ENCODE measurements at regions not wholly inside any gene's neighbourhood (a gene's known extent, or its start where the extent isn't known, plus 50 kb on each side); places are given as distances from the start of the nearest gene placed in this dataset.
"Not testable (repeated sequence)": the region's sequence is repeated elsewhere in the genome, so short reads cannot be mapped to it uniquely, and the experiment has no call there.

DNA sequence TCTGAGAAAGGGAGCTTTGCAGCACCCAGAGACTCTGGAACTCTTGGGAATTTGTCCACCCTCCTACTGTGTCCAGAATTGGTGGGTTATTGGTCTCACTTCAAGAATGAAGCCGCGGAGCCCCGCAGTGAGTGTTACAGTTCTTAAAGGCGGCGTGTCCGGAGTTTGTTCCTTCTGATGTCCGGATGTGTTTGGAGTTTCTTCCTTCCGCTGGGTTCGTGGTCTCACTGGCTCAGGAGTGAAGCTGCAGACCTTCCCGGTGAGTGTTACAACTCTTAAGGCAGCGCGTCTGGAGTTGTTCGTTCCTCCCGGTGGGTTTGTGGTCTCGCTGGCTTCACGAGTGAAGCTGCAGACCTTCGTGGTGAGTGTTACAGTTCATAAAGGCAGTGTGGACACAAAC lies 824.7 kb downstream of the LRRTM4 start:
- DNase-seq, result not testable (repeated sequence)

DNA sequence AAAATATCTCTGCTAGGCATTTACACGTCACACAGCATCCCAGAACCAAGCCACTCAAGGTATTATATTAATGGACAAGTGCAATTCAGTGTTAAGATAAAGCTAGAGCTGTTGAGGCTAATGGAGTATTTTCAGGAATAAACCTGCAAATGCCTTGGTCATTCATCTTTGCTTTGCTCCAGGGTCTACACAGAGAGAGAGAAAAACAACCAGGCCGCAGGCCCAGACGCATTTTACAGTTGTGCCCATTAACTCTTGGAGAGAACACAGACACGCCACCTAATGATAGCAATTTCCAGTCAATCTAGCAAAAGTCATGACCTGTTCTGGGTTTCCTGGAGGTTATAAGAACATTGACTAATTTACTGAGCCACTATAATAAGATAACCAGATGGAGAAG lies 829.3 kb downstream of the LRRTM4 start:
- DNase-seq, result no peak

DNA sequence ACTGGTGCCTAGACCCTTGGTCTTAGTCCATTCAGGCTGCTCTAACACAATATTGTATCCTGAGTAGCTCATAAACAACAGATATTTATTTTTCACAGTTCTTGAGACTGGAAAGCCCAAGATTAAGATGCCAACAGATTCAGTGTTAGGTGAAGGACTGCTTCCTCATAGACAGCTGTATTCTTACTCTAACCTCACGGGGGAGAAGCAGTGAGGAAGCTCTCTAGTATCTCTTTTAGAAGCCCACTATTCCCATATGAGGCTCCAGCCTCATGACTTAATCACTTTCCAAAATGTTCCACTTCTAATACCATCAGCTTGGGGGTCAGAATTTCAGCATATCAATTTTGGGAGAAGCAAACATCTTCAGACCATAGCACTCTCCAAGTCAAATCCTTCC lies 833.4 kb downstream of the LRRTM4 start:
- DNase-seq, result no peak

DNA sequence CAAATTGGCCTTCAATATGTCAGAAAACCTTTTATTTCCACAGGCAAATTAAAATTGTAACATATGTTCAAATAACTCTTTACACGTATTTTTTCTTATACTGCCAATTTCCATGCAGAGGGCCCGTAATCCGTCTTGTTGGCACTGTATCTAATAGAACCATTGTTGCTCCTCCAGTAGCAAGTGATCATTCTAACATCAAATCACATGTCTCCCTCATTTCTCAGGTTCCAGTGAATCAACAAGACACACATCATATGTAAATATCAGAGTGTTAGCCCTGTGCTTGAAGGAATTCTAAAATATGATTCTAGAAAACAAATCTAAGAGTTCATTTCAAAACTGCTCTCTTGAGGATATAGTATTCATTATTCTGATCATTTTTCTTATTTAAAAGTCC lies 834.3 kb downstream of the LRRTM4 start:
- DNase-seq, result no peak

DNA sequence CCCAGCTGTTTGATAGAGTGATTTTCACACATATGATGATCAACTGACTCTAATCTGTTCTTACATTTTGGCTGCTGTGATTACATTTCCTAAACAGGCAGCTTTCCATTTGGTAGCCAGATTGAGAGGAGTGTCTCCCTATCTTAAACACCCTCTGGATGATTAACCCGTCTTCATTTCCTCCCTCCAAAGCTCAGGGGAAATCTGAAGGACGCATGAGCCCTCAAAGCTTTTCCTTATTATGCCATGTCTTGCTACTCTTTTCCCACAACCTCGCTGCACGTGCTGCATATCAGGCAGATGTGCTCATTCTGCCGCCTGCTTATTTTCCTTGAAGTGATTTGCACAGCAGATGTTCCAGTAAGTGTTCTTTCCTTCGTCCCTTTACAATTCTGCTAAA lies 837.4 kb downstream of the LRRTM4 start:
- no peak for DNase-seq

DNA sequence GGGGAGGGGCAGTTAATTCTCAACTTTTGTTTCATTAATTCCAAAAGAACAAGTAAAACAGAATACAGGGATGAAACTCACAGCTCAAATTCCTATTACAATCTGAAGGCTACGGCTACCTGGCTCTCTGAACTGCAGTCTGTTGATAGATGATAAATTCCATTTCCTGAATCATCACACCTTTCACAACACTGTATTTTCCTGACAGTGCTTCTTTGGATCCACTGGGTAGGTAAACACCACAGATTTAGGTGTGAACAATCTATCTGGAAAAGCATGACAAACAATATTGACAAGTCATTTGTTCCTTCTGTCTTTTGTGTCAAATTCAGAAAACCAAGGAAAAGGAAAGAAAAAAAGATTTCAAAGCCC lies 843.2 kb downstream of the LRRTM4 start:
- DNase-seq, result no peak

DNA sequence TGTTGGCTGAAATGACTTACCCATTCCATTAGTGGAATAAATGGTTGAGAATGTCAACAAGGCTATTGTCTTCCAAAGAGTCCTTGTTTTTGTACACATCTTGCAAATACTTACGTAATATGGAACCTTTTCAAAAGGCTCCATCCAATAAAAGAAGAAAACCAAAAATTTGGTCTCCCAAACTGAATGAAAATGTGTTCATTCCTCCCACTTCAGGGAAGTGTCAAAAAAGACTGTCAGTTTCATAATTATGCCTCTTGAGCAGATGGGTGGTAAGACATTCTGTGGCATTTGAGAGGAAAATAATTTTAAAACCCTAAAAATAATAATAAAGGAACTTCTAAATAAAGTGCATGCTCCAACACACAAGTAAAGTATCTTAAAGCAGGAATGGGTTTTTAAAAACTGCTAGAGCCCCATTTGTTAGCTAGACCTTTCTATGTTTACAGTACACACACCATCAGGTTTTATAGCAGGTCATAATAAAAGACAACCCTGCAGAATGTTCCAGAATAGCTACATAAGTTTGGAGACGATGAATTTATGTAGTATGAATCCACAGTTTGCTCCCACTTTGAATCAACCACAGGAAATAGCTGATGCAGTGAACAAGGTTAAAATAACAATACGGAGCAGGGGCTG lies 843.7 kb downstream of the LRRTM4 start:
- DNase-seq, result no peak

DNA sequence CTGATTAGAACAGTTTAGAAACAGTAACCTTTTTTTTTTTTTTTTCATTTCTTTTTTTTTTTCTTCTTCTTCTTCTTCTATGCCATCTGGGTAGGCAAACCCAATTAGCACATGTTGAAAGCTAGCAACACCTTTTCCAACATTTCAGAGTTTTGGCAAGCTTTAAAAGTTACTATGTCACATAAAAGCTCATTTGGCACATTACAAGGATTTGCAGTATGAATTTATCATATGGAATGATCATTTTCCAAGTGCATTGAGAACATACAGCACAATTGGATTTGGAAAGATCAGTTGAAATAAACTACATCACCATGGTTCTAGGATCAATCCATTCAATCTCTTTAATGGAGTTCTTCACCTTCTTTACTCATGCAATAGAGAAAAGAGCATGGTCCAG lies 847.0 kb downstream of the LRRTM4 start:
- DNase-seq, result no peak

DNA sequence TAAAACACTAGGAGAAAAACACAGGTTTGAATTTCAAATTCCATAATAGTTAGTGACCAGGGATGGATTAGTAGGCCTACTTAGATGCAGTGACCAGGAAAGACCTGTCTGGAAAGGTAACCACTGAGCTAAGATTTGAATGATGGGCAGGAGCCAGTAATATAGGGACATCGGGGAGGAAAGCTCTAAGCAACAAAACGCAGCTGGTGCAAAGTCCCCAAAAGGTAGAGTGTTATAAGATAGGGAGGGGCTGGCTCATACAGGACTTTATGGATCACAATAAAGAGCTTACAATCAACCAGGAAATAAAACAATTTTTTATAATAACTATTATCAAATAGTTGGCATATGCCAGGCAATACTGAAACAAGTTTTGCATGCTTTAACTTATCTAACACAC lies 849.4 kb downstream of the LRRTM4 start:
- DNase-seq, result no peak

DNA sequence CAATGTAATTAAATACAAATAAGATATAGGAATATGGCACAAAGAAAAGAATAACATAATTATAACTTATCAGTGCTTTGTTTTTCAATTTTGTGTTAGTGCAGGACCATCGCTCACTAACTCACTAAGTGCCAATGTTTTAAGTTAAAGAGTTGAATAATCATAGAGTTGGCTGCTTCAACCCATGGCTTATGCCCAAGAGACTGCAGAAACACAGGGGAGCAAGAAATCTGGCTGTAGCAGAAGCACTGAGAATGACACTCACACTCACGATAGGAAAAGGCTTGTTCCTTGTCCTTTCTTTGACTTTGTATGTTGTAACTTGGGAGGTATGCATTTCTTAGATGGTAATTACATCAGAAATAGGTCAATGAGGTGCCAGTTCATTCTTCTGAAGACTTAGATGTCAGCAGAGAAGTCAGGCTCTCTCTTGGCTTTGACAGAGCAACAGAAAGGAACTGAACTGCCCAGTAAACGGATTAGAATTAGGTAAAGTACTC lies 852.2 kb downstream of the LRRTM4 start:
- no peak for DNase-seq

DNA sequence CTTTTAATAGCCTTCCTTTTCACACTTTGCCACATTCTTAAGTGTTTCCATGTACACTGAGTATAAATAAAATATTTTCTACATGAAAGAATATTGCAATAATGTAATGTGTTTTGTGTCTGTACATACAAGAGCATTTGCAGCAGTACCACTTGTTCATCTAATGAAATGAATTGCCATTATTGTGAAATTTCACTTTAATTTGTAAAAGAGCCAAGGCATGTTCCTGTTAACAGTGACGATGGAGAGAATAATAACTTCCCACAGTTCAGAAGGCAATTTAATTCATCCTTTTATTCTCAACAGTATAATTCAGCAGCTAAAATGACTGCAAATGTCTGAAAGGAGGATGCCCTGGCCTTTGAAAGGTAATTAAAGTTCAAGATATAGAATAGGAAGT lies 853.9 kb downstream of the LRRTM4 start:
- no peak for DNase-seq

DNA sequence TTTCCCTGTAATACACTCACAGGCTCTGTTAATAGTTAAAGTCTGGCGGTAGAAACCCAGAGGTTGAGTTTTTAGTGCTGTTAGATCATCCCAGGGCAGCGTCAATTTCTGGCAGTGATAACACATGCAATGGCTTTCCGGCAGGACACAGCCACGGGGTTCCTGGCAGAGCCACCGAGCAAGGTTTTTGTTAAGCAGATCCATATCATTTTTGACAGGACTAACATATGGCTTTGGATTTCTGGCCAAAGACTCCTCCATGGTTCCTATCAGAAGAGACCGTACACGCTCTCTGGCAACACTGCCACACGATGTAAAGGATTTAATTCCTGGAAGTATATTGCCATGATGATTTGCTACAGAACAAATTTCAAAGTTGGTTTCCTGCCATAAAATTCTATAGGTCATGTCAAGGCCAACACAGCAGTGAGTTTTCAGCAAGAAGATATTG lies 854.3 kb downstream of the LRRTM4 start:
- DNase-seq, result no peak

DNA sequence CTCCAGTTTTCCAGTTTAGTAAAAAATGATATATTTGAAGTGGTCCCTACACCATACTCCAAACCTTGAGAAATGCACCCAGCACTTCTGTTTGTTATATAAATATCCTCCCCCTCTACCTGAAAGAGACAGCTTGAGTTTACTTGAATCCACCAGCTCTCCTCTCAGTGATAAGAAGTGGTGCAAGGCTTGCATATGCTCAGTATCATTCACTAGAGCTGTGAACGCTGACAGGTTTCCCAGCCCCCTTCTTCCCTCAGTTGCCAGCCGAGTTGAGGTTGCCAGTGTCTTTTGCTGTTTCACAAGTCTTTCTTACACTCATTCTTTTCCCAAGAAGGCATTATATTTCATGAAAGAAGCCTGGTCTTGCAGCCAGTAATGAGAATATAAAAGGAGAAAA lies 880.0 kb downstream of the LRRTM4 start:
- no peak for DNase-seq

DNA sequence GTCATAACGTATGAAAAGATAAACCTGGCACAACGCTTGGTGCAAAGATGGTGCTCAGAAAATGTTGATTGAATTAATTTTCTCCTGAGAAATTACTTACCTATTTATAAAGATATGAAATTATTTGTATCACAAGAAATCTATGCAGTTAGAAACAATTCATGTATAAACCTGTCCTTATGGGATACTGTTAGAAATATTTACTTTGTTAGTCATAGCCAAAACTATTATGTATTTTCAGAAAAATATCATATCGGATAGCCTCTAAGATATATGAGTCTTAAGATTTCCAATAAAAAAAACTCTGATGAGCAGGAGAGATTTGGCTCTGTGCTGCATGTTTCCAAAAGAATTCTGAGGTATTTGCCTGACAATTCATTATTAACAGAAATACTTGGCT lies 880.7 kb downstream of the LRRTM4 start:
- DNase-seq, result no peak

DNA sequence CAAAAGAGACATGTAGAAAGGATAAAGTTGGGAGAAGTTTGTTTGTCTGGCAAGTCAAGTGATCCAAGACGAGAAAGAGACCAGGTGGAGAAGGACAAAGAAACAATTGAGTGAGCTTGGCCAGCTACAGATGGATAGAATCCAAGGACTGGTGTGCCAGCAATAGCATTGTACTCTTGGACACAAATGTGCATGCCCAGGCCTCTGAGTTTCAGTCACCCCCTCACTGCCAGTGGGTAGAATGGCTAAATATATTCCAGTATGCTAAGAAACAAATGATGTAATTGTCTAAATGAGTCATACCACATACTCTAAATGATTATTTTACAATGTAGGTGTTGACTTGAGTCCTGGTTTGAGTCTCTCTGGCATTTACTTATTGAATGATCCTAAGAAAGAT lies 881.3 kb downstream of the LRRTM4 start:
- no peak for DNase-seq

DNA sequence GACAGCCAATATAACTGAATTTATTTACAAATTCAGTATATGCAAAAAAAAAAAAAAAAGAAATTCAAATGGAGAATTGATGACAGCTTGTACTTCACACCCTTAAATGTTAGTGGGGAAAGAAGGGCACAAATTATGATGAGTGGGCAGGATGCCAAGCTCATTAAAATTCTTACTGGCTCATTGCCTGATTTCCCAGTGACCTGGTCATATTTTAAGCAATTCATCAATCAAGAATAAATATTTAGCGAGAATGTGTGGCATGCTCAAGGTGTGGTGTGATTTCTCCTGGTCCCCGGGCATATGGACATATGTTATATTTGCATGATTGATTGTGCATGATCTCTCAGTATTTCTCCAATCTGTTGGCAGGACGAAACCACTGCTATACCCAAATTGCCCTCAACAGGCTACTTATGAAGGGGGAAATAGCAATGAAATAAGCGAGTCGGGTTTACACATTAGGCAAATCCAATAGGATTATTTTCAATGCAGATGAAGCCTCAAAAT lies 883.0 kb downstream of the LRRTM4 start:
- DNase-seq, result no peak

DNA sequence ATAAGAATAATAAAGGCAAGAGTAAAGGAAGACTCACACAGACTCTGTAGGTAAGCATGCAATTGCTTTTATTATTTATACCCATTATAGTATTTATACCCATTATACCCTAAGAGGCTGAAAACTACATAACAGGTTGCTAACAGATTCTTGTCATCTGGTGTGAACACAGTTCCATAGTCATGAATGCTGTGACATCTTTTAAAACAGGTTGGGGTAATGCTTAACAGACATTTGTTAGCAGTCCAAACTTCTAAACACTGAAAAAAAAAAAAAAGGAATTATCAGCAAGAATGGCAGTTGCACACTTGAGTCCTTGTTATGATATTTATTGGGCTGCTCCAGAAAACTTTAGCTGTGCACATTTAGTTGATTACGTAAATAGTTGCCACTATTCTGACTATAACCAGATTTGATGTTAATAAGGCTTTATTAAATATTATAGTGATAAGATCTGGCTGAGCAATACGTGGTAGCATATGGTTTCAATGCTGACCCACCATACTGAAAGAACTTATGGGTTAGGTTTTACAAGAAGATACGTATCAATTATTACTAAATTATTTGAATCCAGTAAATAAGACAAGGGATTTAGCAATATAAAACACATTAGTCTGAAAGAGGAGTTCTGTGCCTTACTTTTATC lies 888.8 kb downstream of the LRRTM4 start:
- no peak for DNase-seq

DNA sequence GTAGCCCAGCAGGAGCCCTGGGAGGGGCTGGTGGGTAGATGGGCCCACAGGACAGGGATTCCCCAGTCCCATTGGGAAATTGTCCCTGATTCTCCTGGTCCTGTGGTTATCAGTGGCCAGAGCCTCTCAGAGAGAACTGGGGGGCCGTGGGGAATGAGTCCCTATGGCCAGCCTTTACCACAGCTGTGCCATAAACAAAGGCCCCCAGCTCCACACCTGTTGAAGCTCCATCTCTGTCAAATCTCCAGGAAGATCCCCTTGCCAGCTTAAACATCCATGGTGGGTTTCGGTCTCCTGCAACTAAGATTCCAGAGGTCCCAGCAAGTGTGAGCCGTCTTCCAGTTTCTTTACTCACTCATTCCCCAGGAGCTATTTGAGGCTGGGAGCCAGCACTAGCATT lies 897.1 kb downstream of the LRRTM4 start:
- no peak for DNase-seq

DNA sequence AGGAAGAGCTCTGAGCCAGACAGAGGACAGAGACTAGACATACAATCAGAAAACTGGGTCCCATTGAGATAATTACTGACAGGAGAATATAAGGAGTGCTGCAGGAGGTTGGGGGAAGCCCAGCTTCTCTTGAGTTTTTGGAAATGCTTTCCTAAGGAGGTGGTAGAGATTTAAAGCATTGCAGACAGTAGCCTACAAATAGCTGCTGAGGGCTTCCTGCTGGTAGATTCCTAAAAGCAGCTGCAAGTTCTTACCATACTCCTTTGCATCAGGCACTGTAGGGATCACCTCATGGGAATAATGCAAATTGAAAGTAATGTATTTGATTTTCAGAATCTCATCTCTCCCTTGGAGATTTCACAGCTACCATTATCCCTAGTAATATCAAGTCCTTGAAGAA lies 902.6 kb upstream of the GCFC2 start:
- DNase-seq, result no peak

DNA sequence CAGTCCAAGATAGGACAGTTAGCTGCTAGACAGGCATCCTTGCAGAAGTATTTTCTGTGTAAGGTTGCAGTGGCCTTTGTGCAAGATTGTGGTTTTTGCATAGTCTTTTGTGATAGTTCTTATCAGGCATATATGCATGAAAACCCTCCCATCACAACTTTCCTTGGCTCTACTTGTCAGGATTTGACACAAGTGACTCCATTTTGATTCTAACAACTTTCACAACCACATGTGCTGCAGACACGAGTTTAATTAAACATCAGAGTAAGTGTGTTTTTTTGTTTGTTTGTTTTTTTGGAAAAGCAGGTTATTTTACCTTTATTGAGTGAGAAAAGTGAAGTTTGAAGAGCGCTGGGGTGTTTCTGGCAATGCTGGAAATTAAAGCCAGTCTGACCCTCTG lies 902.0 kb upstream of the GCFC2 start:
- no peak for DNase-seq

DNA sequence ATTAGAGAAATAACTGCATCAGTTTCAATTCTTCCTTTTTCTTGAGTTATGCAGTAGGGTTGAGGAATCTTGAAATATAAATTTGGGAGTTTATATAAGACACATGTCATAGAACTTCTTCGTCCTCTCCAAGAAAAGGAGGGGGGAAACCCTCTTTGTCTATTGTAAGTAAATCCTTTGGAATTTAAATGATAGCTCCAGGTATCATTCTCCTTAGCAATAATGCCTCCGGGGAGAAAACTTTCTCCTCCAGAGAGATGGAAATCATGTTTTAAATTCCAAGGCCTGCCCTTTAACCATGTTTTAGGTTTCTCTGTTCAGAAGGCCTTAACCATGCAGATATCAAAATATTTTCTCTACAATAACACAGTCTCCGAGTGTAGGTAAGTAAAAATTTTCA lies 899.7 kb upstream of the GCFC2 start:
- DNase-seq, result no peak

DNA sequence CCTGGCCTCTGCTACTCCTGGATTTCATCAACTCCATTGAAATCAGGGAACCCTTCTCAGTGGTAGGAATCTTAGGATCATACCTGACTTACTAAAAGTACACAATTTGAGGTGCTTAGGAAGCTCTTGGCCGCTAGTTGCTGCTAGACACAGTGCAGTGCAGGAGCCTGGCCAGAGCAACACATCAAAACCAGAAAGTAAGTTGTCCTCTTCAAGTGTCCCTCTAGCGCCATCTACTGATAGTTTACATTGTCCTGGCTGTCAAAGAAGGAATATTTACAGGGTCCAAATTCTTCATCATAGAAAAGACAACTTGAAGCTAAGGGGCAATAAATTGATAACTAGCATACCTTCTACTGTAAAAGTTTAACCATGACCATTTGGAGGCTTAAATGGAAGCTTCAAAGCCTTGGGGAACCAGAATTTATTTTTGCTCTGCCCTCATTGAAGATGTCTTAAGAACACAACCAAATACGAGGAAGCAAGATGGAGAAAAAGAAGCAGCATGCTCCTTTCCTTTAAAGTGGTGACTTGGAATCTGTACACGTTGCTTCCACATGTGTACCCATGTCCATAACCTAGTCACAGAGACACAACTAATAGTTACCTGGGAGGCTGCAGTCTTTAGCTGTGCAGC lies 889.1 kb upstream of the GCFC2 start:
- DNase-seq, result no peak

DNA sequence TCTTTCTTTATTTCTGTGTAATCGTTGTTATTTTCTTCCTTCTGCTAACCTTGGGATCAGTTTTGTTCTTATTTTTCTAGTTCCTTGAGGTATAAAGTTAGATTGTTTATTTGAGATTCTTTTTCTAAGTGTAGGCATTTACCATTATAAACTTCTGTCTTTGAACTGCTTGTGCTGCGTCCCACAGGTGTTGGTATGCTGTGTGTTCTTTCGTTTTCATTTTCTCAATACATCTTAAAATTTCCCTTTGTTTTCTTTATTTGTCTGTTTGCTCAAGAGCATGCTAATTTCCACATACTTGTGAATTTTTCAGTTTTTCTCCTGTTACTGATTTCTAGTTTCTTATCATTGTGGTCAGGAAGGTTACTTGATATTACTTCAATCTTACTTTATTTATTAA lies 873.8 kb upstream of the GCFC2 start:
- DNase-seq, result no peak

DNA sequence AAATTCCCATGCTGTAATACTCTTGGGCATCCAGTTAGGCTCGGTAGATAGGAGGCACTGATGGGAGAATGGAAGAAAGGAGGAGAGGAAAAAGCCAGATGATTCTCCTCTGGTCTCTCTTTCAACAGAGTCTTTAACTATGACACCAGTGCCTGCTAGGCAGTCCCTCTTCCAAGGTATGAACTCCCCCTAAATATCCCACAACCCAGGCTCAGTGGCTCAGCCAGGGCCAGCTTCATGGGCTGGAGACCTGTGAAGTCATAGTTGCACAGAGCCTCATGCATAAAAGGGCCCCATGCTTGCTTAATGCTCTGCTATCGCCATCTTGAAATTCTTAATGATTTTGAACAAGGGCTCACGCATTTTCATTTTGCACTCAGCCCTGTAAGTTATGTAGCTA lies 869.2 kb upstream of the GCFC2 start:
- DNase-seq, result no peak
